Kidney (tissue), 13 donors: ENCODE measurements at regions not wholly inside any gene's neighbourhood (a gene's known extent, or its start where the extent isn't known, plus 50 kb on each side); places are given as distances from the start of the nearest gene placed in this dataset.

Experiments used
- DNase-seq, 5 donors: peaks; one replicate each; pipeline ENCODE4 v3.0.0-alpha.2; 2013 to 2020
- FAIRE-seq: peaks from 2 replicates; lab custom pipeline; 2012; peaks lifted over from hg19 to GRCh38; lab: Jason Lieb, UNC
- H3K27ac ChIP-seq, 2 donors: one replicate each; pipeline ENCODE4 v1.7.0; 2013; ENCODE audit warnings: low read depth in 2 of 2, low read length in 2 of 2, inconsistent platforms in 1 of 2
- H3K27me3 ChIP-seq: one replicate; pipeline ENCODE4 v1.7.1; 2013; ENCODE audit warnings: low read length, inconsistent platforms; ENCODE audit not compliant: control insufficient read depth, insufficient read depth
- H3K36me3 ChIP-seq, 3 donors: one replicate each; pipeline versions ENCODE4 v1.7.0 to v1.7.1; 2013; ENCODE audit warnings: low read length in 3 of 3, control low read depth in 1 of 3, inconsistent platforms in 1 of 3; ENCODE audit not compliant: insufficient read depth in 3 of 3, control insufficient read depth in 2 of 3
- H3K4me1 ChIP-seq, 3 donors: one replicate each; pipeline versions ENCODE4 v1.7.0 to v1.7.1; 2013; ENCODE audit warnings: low read length in 3 of 3, inconsistent platforms in 1 of 3, low read depth in 1 of 3; ENCODE audit not compliant: control insufficient read depth in 2 of 3, insufficient read depth in 2 of 3
- H3K4me3 ChIP-seq, 3 donors: one replicate each; pipeline versions ENCODE4 v1.7.0 to v1.8.1; 2013; ENCODE audit warnings: low read length in 3 of 3, control low read depth in 1 of 3, inconsistent platforms in 1 of 3
- H3K9ac ChIP-seq, 3 donors: one replicate each; pipeline versions ENCODE4 v1.7.0 to v1.7.1; 2013; ENCODE audit warnings: low read length in 3 of 3, control low read depth in 1 of 3, inconsistent platforms in 1 of 3
- H3K9me3 ChIP-seq, 3 donors: one replicate each; pipeline versions ENCODE4 v1.7.0 to v1.7.1; 2013; ENCODE audit warnings: low read length in 3 of 3, control low read depth in 1 of 3, inconsistent platforms in 1 of 3; ENCODE audit not compliant: control insufficient read depth in 2 of 3, insufficient read depth in 1 of 3
- intact Hi-C: fragments of 100-400 bp; cut with DNase I; formaldehyde crosslinking; loops from one replicate; pipeline ENCODE4 v1.11.1; 2022
- TF ChIP-seq, protein P1 (sequence below): IDR thresholded peaks from 3 replicates; pipeline ENCODE4 v1.5.1; 2012; ENCODE audit warnings: mild to moderate bottlenecking, moderate library complexity, borderline replicate concordance; ENCODE audit not compliant: insufficient read depth; ENCODE audit errors: extremely low read depth
- donor health status: control.
- donor health status: control.
- donor health status: control.
- donor health status: control.
- donor health status: control.
- donor health status: DM: yes; HTN: yes; CAD: no.
- donor health status: Normal renal cell carcinoma (clear cell type).

DNA sequence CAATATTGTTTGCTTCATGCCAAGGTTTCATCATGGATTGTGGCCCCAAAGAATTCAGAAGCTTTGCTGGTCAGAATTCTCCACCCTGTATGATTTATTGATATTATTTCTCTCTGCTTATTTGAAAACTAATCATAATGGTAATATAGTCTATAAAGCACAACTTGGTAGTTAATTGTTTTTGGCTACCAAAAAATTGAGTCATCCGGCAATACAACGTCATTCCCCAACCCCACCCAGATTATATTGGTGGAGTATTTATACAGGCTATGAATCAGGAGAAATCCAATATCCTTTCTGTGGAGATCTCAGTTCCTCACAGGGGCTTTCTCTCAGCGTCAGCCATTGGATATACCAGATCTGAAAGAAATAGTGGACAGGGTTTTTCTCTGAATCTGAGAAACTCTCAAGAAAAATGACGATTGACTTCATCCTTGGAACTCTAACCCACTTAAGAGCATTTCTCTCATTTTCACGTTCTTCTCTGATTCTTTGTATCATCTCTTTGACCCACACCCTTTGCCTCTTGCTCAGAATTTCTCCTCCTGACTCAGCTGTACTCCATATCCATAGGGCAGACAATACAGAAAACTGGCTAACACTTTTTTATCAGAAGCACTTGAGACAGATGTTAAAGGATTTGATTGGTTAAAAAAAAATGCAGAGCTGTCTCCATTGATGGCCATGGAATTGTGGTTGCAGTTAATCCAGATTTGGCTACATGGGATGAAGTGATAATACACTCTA is 1055.8 kb upstream of the CADM2 start:
- TF ChIP-seq, protein P1, sequence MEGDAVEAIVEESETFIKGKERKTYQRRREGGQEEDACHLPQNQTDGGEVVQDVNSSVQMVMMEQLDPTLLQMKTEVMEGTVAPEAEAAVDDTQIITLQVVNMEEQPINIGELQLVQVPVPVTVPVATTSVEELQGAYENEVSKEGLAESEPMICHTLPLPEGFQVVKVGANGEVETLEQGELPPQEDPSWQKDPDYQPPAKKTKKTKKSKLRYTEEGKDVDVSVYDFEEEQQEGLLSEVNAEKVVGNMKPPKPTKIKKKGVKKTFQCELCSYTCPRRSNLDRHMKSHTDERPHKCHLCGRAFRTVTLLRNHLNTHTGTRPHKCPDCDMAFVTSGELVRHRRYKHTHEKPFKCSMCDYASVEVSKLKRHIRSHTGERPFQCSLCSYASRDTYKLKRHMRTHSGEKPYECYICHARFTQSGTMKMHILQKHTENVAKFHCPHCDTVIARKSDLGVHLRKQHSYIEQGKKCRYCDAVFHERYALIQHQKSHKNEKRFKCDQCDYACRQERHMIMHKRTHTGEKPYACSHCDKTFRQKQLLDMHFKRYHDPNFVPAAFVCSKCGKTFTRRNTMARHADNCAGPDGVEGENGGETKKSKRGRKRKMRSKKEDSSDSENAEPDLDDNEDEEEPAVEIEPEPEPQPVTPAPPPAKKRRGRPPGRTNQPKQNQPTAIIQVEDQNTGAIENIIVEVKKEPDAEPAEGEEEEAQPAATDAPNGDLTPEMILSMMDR: no peak
- Histone ChIP-seq H3K27me3 (no peaks in the 10 kb centered on the region), H3K36me3 (no peaks in the 10 kb centered on the region), H3K4me1 (no peaks in the 10 kb centered on the region), H3K9ac (no peak overlapping the region), H3K9me3 (no peaks in the 10 kb centered on the region), H3K4me3 (no peak overlapping the region), H3K27ac (no peak overlapping the region)
- FAIRE-seq: no peak
- intact Hi-C loops: no loop called here
- DNase-seq: no peak

DNA sequence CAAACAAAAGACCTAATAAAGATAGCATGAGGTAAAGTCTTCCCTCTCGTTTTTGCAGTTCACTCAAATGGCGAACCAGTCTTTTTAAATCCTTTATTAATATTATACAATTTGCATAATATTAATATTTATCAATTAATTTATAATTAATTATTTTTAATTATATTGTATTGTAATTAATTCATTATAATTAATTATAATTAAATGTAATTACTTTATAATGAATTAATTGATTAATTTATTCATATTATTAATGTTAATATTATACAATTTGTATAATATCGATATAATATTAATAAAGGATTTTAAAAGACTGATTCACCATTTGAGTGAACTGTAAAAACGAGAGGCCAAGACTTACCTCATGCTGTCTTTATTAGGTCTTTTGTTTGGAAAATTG is 1045.4 kb upstream of the CADM2 start:
- FAIRE-seq (peak; percentile 92), DNase-seq (no peak)
- TF ChIP-seq, protein P1: no peak
- H3K9me3 ChIP-seq: no peaks in the 10 kb centered on the region
- H3K27ac ChIP-seq: no peak overlapping the region
- no peaks in the 10 kb centered on the region for H3K4me1 ChIP-seq
- H3K36me3 ChIP-seq: no peaks in the 10 kb centered on the region
- no peak overlapping the region for H3K9ac ChIP-seq
- H3K4me3 ChIP-seq: no peak overlapping the region
- intact Hi-C loops: no loop called here
- H3K27me3 ChIP-seq: no peaks in the 10 kb centered on the region

DNA sequence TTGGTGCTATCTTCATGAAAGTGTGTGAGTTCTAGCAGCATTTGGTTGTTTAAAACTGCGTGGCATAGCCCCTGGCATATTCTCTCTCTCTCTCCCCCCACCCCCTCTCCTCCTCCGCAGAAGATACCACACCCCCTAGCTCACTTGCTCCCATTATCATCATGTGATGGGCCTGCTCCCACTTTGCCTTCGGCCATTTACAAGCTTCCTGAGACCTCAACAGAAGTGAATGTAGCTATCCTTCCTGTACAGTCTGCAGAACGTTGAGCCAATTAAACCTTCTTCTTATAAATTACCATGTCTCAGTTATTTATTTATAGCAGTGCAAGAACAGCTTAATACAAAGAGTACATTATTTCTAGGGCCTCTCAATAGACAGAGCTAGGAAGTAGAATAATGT is 1032.5 kb upstream of the CADM2 start:
- TF ChIP-seq, protein P1: no peak
- H3K36me3 ChIP-seq: no peaks in the 10 kb centered on the region
- H3K9ac ChIP-seq: no peak overlapping the region
- H3K27ac ChIP-seq: no peak overlapping the region
- H3K9me3 ChIP-seq: peaks cover 0 to 22% (median 7%) of the 10 kb centered on the region in 3 donors
- no peaks in the 10 kb centered on the region for H3K27me3 ChIP-seq
- FAIRE-seq (no peak), DNase-seq (no peak)
- H3K4me1 ChIP-seq: no peaks in the 10 kb centered on the region
- no peak overlapping the region for H3K4me3 ChIP-seq
- intact Hi-C loops: no loop called here
